Hindlimb muscle (tissue), 1 donor: ENCODE measurements at regions not wholly inside any gene's neighbourhood (a gene's known extent, or its start where the extent isn't known, plus 50 kb on each side); places are given as distances from the start of the nearest gene placed in this dataset.

ENCODE experiments used
- DNase-seq: peaks from one replicate; pipeline ENCODE4 v3.0.0-alpha.2; 2013

GRCh38 chr9:126275386-126276001, 51.1 kb upstream of the MVB12B start:
- DNase-seq: no peak

- DNase-seq: no peak
Measured at GRCh38 chr9:126276056-126276728, 50.4 kb upstream of the MVB12B start.
